ENCODE measurements at regions not wholly inside any gene's neighbourhood (a gene's known extent, or its start where the extent isn't known, plus 50 kb on each side); places are given as distances from the start of the nearest gene placed in this dataset.

- Mint-ChIP-seq H3K4me3 (no peak overlapping the region), H3K27me3 (no peaks in the 10 kb centered on the region), H3K4me1 (no peaks in the 10 kb centered on the region), H3K9me3 (peaks cover 0 to 2% (median 0%) of the 10 kb centered on the region in 9 donors), H3K36me3 (no peaks in the 10 kb centered on the region), H3K27ac (no peak overlapping the region)
- ATAC-seq (no peak), DNase-seq (no peak)
- POLR2A ChIA-PET, result no interaction called here
Measured at GRCh38 chr4:157838366-157838765, 334.5 kb downstream of the GASK1B start.

- no peak overlapping the region for H3K27ac Mint-ChIP-seq
- no peaks in the 10 kb centered on the region for H3K4me1 Mint-ChIP-seq
- no peaks in the 10 kb centered on the region for H3K36me3 Mint-ChIP-seq
- H3K9me3 Mint-ChIP-seq, result peaks cover 0 to 3% (median 0%) of the 10 kb centered on the region in 9 donors
- POLR2A ChIA-PET, result no interaction called here
- no peak for DNase-seq
- no peak for ATAC-seq
- H3K4me3 Mint-ChIP-seq, result no peak overlapping the region
- H3K27me3 Mint-ChIP-seq, result no peaks in the 10 kb centered on the region
Measured at GRCh38 chr4:157837071-157837703, 335.6 kb downstream of the GASK1B start.

DNA sequence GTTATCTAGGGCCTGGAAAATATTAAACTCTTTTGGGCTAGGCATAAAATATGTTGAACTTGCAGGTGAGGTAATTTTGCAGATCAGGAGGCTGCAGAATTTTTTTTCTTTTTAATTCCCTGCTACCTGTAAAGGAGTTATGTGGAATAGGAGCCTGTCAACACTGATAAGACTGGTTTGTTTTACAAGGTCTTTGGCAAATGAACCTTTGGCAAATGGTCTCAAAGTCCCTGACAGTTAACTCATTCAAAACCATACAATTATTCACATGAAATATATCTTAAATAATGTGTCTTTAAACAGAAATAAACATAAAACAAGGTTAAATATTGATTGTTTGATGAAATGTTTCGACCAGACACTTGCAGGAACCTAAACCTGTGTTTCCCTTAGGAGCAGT, 340.2 kb downstream of the GASK1B start:
- H3K4me3 Mint-ChIP-seq, result no peak overlapping the region
- no peaks in the 10 kb centered on the region for H3K4me1 Mint-ChIP-seq
- H3K27ac Mint-ChIP-seq, result no peak overlapping the region
- no peaks in the 10 kb centered on the region for H3K36me3 Mint-ChIP-seq
- no peak for DNase-seq
- POLR2A ChIA-PET, result no interaction called here
- H3K9me3 Mint-ChIP-seq, result peaks cover 0 to 24% (median 4%) of the 10 kb centered on the region in 9 donors
- no peak for ATAC-seq
- H3K27me3 Mint-ChIP-seq, result no peaks in the 10 kb centered on the region

DNA sequence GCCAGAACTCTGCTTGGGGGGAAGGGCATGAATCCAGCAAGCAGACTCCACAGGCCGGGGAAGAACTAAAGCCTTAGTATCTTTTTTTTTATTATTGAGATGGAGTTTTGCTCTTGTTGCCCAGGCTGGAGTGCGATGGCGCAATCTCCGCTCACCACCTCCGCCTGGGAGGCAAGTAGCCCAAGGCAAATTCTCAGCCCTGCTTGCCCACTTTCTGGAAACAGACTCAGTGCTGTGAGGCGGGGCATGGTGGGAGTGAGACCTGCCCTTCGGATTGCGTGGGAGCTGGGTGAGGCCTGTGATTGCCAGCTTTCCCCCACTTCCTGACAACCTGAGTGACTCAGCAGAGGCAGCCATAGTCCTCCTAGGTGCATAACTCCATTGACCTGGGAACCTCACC, 348.8 kb downstream of the GASK1B start:
- H3K9me3 Mint-ChIP-seq, result peaks cover 4 to 45% (median 10%) of the 10 kb centered on the region in 9 donors
- no peaks in the 10 kb centered on the region for H3K27me3 Mint-ChIP-seq
- no peaks in the 10 kb centered on the region for H3K4me1 Mint-ChIP-seq
- no peak overlapping the region for H3K27ac Mint-ChIP-seq
- ATAC-seq (no peak), DNase-seq (no peak)
- no peaks in the 10 kb centered on the region for H3K36me3 Mint-ChIP-seq
- no peak overlapping the region for H3K4me3 Mint-ChIP-seq
- POLR2A ChIA-PET, result no interaction called here

DNA sequence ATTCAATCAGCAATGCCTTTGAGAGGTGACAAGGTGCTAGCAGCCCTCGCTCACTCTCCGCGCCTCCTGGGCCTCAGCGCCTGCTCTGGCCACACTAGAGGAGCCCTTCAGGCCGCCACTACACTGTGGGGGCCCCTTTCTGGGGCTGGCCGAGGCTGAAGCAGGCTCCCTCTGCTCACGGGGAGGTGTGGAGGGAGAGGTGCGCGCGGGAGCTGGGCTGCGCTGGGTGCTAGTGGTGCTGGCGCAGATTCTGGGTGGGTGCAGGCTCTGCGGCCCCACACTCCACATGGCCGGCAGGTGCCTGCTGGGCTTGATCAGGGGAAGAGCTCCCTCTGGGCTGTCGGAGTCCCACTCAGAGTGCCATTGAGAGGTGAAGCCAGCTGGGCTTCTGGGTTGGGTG, 351.0 kb downstream of the GASK1B start:
- Mint-ChIP-seq H3K4me3 (no peak overlapping the region), H3K4me1 (no peaks in the 10 kb centered on the region), H3K27ac (no peak overlapping the region), H3K9me3 (peaks cover 0 to 23% (median 8%) of the 10 kb centered on the region in 9 donors), H3K27me3 (no peaks in the 10 kb centered on the region), H3K36me3 (no peaks in the 10 kb centered on the region)
- no peak for ATAC-seq
- no peak for DNase-seq
- POLR2A ChIA-PET, result no interaction called here

DNA sequence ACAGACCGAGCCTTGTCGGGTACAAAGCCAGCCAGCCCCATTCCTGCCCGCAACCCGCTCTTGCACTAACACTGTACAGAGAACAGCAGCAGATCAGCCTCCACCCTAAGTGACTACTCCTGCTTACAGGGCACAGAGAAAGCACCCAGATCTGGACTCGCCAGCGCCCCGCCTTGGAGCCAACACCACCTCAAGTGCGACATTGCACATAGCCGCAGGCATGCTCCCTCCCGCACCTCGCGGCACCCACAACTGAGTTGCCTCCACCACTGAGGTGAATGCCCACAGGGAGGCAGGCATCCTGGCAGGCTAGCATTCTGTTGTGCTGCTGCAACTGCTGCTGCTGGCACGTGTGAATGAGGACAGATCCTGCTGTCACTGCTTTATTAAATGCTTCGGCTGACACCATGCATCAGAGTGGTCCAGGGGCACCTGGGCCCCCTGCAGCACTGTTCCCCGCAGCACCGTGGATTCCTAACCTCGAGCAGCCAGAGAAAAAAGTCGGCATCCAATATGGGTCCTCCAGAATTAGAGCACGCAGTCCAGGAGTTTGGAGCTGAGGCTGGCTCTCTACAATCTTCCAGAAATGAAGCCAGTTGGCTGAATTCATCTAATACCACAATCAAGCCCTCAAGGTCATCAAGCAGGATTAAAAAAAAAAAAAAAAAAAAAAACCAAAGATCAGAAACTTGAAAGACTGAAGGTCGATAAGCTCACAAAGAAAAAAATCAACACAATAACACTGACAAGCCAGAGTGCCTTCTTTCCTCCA, 352.9 kb downstream of the GASK1B start:
- Mint-ChIP-seq H3K9me3 (peaks cover 0 to 21% (median 6%) of the 10 kb centered on the region in 9 donors), H3K27me3 (no peaks in the 10 kb centered on the region), H3K4me1 (no peaks in the 10 kb centered on the region), H3K27ac (no peak overlapping the region), H3K36me3 (no peaks in the 10 kb centered on the region), H3K4me3 (no peak overlapping the region)
- DNase-seq (no peak), ATAC-seq (no peak)
- POLR2A ChIA-PET, result no interaction called here

DNA sequence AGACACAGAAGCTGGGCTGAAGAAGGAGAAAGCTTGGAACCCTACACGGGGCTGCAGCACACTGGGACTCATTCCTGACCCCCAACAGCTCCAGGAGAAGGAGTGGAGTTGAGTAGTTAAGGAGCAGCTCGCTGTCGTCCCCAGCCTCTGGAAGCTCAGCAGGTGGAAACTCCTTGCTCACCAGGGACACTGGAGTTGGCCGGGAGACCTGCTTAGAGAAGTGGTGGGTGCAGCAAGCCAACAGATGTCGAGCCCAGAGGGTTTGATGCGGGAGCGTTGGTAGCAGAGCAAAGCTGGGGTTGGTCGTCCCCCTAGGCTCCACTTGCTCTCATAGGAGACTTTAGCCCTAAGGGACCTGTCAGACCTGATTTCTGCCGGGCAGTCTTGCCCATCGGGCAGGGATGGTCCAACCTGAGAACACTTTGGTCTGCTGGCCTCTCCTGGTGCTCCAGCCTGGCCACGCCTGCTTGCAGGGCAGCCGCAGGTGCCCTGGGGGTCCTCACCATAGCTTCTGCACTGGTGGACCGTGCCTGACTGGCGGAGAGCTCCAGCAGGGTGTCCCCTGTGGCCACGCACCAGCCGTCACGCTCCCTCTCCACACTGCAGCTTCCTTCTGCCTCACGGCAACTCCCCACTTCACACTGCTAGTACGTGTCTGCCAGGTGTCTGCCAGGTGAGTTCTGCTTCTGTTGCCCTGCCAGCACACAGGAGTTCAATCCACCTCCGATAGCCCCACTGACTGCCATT, 353.7 kb downstream of the GASK1B start:
- POLR2A ChIA-PET, result no interaction called here
- H3K27ac Mint-ChIP-seq, result no peak overlapping the region
- ATAC-seq, result no peak
- H3K4me1 Mint-ChIP-seq, result no peaks in the 10 kb centered on the region
- peaks cover 0 to 21% (median 3%) of the 10 kb centered on the region in 9 donors for H3K9me3 Mint-ChIP-seq
- no peaks in the 10 kb centered on the region for H3K27me3 Mint-ChIP-seq
- H3K4me3 Mint-ChIP-seq, result no peak overlapping the region
- no peak for DNase-seq
- no peaks in the 10 kb centered on the region for H3K36me3 Mint-ChIP-seq

- Mint-ChIP-seq H3K4me3 (no peak overlapping the region), H3K27me3 (no peaks in the 10 kb centered on the region), H3K36me3 (no peaks in the 10 kb centered on the region), H3K27ac (no peak overlapping the region), H3K4me1 (no peaks in the 10 kb centered on the region), H3K9me3 (peaks cover 0 to 16% (median 2%) of the 10 kb centered on the region in 9 donors)
- ATAC-seq (no peak), DNase-seq (no peak)
- POLR2A ChIA-PET, result no interaction called here
Measured at GRCh38 chr4:157810137-157810774, 362.6 kb downstream of the GASK1B start.

DNA sequence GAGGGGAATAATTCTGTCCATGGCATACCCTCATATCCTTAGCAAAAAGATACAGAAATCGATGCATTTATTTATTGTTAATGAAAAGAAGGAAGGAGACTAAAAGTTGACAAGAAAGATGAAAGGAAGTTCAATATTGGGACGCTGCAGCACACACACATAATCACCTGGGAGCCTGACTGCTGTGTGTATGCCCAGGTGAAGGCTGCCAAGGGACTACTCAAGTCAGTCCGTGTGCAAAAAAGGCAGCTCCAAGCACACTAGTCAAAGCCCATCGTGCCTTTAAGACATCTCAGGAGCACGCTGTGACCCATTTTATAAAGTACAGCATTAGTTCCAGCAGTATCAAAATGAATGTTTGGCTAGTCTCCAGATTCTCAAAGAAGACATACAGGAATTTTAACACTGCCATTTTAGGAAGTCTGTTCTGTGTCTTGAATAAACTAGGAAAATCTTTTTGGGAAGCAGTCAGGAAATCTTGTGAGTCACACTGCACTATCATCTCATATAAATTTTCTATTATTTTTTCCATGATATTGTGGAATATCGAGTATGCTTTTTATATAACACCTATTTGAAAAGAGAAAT, 363.9 kb downstream of the GASK1B start:
- POLR2A ChIA-PET, result no interaction called here
- no peak for DNase-seq
- Mint-ChIP-seq H3K4me3 (no peak overlapping the region), H3K27me3 (no peaks in the 10 kb centered on the region), H3K27ac (no peak overlapping the region), H3K4me1 (no peaks in the 10 kb centered on the region), H3K9me3 (peaks cover 0 to 14% (median 3%) of the 10 kb centered on the region in 9 donors), H3K36me3 (no peaks in the 10 kb centered on the region)
- ATAC-seq, result no peak

- Mint-ChIP-seq H3K4me1 (no peaks in the 10 kb centered on the region), H3K4me3 (no peak overlapping the region), H3K27ac (no peak overlapping the region), H3K9me3 (peaks cover 0 to 10% (median 3%) of the 10 kb centered on the region in 9 donors), H3K36me3 (no peaks in the 10 kb centered on the region), H3K27me3 (no peaks in the 10 kb centered on the region)
- DNase-seq (no peak), ATAC-seq (no peak)
- POLR2A ChIA-PET, result no interaction called here
Measured at GRCh38 chr4:157806184-157806583, 366.6 kb downstream of the GASK1B start.

- ATAC-seq (no peak), DNase-seq (no peak)
- peaks cover 0 to 13% (median 3%) of the 10 kb centered on the region in 9 donors for H3K9me3 Mint-ChIP-seq
- H3K4me1 Mint-ChIP-seq, result no peaks in the 10 kb centered on the region
- H3K27ac Mint-ChIP-seq, result no peak overlapping the region
- POLR2A ChIA-PET, result no interaction called here
- no peaks in the 10 kb centered on the region for H3K36me3 Mint-ChIP-seq
- H3K27me3 Mint-ChIP-seq, result no peaks in the 10 kb centered on the region
- H3K4me3 Mint-ChIP-seq, result no peak overlapping the region
Measured at GRCh38 chr4:157804986-157805385, 367.8 kb downstream of the GASK1B start.

DNA sequence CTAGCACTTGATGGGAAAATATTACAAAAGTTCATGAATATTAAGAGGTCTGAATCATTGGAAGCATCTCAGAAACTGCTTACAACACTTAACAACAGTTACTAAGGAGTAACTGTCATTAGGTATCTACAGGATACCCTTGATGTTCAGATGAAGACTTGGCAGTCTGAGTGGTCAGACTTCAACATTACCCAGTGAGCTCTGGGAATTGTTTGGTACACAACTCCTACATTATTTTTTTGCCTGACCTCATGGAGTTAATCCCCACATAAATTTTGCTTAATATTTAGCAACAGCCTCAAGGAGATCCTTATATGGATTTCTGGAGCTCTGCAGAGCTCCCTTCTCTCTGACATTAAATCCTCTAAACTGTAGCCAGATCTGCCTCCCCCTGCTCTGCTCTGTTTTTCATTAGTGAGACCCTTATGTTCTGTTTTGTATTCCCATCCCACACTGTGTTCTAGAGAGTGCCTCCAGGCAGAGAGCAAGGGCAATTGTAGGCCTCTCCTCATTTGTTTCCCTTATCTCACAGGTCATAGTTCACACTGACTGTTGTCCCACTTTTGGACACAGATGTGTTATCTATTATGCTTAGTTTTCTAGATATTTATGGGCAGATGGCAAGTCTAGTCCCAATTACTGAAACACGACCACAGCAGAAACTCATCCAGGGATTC, 368.8 kb downstream of the GASK1B start:
- Mint-ChIP-seq H3K27ac (no peak overlapping the region), H3K9me3 (peaks cover 0 to 13% (median 3%) of the 10 kb centered on the region in 9 donors), H3K4me1 (no peaks in the 10 kb centered on the region), H3K4me3 (no peak overlapping the region), H3K27me3 (no peaks in the 10 kb centered on the region), H3K36me3 (no peaks in the 10 kb centered on the region)
- no peak for DNase-seq
- ATAC-seq, result no peak
- POLR2A ChIA-PET, result no interaction called here
